Neural cell (in vitro differentiated cells): ENCODE measurements at regions not wholly inside any gene's neighbourhood (a gene's known extent, or its start where the extent isn't known, plus 50 kb on each side); places are given as distances from the start of the nearest gene placed in this dataset.

Source experiments
- EZH2 ChIP-seq: fragments of 200-600, 300-800 bp; shearing (Covaris generic), sonication (generic); IDR thresholded peaks from 2 replicates; pipeline ENCODE4 v1.6.1; 2014; ENCODE audit warnings: antibody characterized with exemption, low read length, borderline replicate concordance, mild to moderate bottlenecking; ENCODE audit not compliant: insufficient read depth, poor library complexity, severe bottlenecking
- MXI1 ChIP-seq: fragments of 450-650 bp; conservative IDR thresholded peaks from 2 replicates; pipeline ENCODE4 v1.6.1; 2014; ENCODE audit warnings: antibody characterized with exemption, mild to moderate bottlenecking; ENCODE audit not compliant: poor library complexity, severe bottlenecking
- POLR2AphosphoS5 ChIP-seq: IDR thresholded peaks from 2 replicates; pipeline ENCODE4 v1.6.1; 2012
- SMC3 ChIP-seq: fragments of 450-650 bp; conservative IDR thresholded peaks from 2 replicates; pipeline ENCODE4 v1.6.1; 2014; ENCODE audit warnings: antibody characterized with exemption, mild to moderate bottlenecking, moderate library complexity; ENCODE audit not compliant: poor library complexity
- TF ChIP-seq, protein P1 (sequence below): fragments of 450-650 bp; IDR thresholded peaks from 2 replicates; pipeline ENCODE4 v1.5.1; 2014; ENCODE audit warnings: antibody characterized with exemption, mild to moderate bottlenecking, moderate library complexity; ENCODE audit not compliant: poor library complexity, severe bottlenecking
- TF ChIP-seq, protein P2 (sequence below): IDR thresholded peaks from 2 replicates; pipeline ENCODE4 v1.6.1; 2012; ENCODE audit warnings: borderline replicate concordance

DNA sequence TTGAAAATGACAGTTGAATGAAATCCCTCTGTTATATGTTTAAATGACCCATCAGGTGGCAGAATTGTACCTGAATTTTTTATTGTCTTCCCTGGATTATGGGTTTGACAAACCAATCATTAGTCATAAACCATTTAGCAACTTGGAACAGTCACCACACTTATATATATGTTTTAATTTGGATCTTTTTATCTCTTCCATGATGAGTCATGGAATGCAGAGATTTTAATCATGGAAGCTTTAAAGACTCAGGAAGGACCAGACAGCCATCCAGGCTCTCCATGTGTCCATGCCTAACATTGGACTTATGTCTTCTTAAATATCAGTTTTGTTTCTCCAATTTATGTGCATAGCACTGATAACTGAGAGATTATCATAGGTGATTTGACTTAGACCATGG lies 188.3 kb upstream of the ZSWIM2 start:
- TF ChIP-seq, protein P1, sequence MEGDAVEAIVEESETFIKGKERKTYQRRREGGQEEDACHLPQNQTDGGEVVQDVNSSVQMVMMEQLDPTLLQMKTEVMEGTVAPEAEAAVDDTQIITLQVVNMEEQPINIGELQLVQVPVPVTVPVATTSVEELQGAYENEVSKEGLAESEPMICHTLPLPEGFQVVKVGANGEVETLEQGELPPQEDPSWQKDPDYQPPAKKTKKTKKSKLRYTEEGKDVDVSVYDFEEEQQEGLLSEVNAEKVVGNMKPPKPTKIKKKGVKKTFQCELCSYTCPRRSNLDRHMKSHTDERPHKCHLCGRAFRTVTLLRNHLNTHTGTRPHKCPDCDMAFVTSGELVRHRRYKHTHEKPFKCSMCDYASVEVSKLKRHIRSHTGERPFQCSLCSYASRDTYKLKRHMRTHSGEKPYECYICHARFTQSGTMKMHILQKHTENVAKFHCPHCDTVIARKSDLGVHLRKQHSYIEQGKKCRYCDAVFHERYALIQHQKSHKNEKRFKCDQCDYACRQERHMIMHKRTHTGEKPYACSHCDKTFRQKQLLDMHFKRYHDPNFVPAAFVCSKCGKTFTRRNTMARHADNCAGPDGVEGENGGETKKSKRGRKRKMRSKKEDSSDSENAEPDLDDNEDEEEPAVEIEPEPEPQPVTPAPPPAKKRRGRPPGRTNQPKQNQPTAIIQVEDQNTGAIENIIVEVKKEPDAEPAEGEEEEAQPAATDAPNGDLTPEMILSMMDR = no peak
- TF ChIP-seq SMC3 (no peak), MXI1 (no peak), POLR2AphosphoS5 (no peak), EZH2 (no peak)
- TF ChIP-seq, protein P2, sequence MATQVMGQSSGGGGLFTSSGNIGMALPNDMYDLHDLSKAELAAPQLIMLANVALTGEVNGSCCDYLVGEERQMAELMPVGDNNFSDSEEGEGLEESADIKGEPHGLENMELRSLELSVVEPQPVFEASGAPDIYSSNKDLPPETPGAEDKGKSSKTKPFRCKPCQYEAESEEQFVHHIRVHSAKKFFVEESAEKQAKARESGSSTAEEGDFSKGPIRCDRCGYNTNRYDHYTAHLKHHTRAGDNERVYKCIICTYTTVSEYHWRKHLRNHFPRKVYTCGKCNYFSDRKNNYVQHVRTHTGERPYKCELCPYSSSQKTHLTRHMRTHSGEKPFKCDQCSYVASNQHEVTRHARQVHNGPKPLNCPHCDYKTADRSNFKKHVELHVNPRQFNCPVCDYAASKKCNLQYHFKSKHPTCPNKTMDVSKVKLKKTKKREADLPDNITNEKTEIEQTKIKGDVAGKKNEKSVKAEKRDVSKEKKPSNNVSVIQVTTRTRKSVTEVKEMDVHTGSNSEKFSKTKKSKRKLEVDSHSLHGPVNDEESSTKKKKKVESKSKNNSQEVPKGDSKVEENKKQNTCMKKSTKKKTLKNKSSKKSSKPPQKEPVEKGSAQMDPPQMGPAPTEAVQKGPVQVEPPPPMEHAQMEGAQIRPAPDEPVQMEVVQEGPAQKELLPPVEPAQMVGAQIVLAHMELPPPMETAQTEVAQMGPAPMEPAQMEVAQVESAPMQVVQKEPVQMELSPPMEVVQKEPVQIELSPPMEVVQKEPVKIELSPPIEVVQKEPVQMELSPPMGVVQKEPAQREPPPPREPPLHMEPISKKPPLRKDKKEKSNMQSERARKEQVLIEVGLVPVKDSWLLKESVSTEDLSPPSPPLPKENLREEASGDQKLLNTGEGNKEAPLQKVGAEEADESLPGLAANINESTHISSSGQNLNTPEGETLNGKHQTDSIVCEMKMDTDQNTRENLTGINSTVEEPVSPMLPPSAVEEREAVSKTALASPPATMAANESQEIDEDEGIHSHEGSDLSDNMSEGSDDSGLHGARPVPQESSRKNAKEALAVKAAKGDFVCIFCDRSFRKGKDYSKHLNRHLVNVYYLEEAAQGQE = no peak
